HL-60/S4 treated with retinoic acid at 250 ng/mL for 4 days and 3 days (cell line): ENCODE measurements at regions not wholly inside any gene's neighbourhood (a gene's known extent, or its start where the extent isn't known, plus 50 kb on each side); places are given as distances from the start of the nearest gene placed in this dataset.
"Not testable (repeated sequence)": the region's sequence is repeated elsewhere in the genome, so short reads cannot be mapped to it uniquely, and the experiment has no call there.

ENCODE experiments used
- in situ Hi-C: fragments of 300-500 bp; cut with MboI; formaldehyde crosslinking; loops from 2 replicates; pipeline ENCODE4 v1.7.0; 2022; ENCODE audit warnings: low sequenced_read_pairs

DNA sequence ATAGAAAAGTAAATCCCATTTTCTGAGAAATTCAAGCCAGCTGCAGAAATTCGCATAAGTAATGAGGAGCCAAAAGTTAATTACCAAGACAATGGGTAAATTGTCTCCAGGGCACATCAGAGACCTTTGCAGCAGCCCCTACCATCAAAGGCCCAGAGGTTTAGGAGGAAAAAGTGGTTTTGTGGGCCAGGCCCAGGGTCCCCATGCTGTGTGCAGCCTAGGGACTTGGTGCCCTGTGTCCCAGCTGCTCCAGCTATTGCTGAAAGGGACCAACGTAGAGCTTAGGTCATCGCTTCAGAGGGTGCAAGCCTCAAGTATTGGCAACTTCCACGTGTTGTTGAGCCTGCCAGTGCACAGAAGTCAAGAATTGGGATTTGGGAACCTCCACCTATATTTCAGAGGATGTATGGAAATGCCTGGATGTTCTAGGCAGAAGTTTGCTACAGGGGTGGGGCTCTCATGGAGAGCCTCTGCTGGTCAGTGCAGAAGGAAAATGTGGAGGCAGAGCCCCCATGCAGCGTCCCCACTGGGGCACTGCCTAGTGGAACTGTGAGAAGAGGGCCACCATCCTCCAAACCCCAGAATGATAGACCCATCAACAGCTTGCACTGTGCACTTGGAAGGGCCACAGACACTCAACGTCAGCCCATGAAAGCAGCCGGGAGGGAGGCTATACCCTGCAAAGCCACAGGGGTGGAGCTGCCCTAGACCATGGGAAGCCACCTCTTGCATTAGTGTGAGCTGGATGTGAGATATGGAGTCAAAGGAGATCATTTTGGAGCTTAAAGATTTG, 731.3 kb upstream of the GRAMD2B start:
- in situ Hi-C loops, result not testable (repeated sequence)

DNA sequence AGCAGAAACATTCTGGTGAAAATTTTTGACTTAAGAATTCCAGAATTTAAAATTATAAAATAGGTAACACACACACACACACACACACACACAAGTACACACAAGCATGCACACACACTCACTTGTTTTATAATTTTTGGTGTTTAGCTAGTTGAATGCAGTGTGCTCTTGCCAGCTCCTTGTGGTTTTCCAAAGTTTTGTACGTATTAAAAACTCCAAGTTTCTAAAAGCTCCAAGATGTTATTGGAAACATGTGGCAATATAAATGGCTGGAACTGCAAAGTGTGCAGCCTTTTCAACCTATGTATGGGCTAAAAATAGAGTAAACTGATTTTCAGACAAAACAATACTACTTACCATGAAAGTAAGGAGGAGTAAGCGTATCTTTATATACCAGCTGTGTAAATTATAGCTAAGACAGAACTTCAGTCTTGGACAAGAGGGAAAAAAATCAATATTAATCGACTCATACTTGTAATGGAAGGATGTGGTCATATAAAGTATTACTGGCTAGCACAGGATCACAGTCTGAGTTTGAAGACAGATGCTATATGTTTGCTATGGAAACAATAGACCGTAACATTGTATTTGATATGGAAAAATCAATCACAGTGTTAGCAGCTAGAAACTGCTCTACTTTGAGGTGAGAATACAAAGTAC, 727.1 kb upstream of the GRAMD2B start:
- in situ Hi-C loops, result no loop called here

DNA sequence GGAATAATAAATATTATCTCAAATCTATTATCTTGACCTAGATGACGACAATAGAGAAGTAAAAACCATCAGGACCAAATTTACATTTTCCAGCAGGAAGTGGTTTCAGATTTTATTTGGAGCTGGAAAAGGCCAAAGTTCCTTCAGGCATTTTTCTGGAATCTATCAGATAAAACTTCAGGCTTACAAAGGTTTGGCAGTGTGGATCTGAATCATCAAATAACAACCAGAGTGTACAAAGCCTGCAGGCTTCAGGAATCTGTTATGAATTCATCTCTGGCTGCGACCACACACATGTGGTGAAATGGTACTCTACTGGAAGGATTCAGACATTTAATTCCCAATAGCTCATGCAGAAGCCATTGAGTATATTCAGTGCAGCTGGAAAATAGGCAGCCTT, 726.4 kb upstream of the GRAMD2B start:
- in situ Hi-C loops, result no loop called here

DNA sequence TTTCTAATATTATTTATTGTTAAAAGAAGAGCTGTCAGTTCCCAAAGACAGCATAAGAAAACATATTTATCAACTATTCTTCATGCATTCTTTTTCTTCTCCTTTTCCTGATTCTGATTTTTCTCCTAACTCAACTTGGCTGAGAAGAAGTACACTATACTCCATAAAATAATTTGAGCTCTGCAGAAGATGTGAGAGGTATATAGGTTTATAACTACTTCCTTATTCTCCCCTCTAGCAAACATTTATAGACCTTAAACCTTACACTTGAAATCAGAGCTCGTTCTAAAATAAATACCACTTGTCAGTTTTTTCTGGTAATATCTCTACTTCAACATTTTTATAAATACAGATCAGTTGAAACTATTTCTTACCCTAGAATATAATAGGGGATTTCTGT, 724.8 kb upstream of the GRAMD2B start:
- in situ Hi-C loops, result no loop called here

DNA sequence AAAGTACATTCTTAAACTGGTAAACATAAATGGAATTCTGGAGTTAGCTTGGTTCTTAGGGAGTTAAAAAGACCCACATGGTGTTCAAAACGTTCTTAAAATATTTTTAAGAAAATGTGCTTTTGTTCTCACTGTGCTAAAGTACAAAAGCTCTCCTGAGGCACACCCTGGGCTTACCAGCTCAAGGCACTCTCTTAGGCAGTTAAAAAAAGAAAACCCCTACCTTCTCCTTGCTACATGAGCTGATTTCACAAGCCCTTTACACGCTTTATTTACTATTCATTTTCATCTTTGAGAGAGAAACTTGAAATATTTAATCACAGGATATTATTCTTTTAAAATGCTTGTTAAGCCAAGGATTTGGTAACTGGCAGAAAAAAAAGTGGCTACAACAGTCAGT, 723.3 kb upstream of the GRAMD2B start:
- in situ Hi-C loops, result no loop called here

GRCh38 chr5:125700380-125700861, 722.8 kb upstream of the GRAMD2B start:
- in situ Hi-C loops, result no loop called here

DNA sequence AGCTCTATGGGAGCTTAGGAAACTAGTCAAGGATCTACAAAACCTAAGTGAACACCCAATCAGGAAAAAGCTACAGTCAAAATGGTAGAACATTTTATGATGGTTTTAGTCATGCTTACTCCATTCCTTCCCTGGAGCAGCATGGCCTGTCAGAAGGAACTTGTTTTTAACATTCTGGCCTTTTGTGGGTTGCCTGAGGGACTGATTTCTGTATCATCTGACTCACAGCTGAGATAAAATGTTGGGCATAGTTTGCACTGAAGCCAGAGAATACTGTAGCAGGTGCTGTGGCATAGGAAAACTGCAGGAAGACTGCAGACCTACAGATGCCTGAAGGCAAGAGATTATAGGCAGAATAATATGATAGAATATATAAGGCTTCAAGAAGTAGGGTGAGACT, 719.6 kb upstream of the GRAMD2B start:
- in situ Hi-C loops, result no loop called here

DNA sequence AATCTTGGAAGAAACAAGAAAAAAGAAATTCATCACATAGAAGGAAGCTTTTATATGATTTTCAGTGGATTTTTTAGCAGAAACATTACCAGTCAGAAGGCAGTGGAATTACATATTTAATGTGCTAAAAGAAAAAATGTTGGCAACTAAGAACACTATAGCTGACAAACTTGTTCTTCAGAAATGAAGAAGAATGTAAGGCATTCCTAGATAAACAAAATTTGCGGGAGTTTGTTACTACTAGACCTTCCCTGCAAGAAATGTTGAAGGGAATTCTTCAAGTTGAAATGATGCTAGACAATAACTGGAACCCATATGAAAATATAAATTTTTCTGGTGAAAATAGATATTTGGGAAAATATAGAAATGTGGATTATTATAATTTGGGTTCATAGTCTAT, 718.3 kb upstream of the GRAMD2B start:
- in situ Hi-C loops, result no loop called here

DNA sequence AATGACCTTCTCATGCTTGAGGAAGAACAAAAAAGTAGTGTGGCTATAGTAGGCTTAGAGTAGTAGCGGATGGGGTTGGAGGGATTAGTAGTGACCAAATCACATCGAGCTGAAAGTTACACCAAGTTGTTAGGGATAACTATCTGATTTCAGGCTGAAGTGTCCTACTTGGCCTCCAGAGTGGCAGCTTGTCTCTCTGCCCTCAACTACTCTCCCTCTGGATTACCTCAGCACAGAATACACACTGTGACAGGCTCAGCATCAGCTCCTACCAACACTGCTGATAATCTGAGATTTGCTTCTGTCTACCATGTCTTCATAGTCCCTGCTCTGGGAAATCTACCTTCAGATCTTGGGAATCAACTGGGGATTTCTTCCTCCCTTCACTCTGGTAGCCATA, 714.6 kb upstream of the GRAMD2B start:
- in situ Hi-C loops, result no loop called here

DNA sequence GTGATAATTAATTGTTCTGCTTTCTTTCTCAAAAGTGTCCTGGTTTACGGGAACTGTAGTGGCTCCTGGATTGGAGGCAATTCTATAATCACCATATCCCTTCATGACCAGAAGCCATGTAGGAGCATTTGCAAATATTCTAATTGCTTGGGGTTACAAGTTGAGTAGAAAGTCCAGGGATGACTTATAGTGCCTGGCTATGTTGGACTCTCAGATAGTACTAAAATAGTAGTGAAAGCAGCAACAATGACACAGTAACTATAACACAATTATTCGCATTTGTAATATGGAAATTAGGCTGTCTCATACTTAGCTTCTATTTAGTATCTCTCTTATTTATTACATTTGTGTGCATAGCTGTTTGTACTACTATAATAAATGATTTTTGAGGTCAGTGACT, 712.5 kb upstream of the GRAMD2B start:
- in situ Hi-C loops, result no loop called here

- in situ Hi-C loops, result no loop called here
Observed at GRCh38 chr5:125712397-125712796, 710.8 kb upstream of the GRAMD2B start.

- in situ Hi-C loops, result no loop called here
Observed at GRCh38 chr5:125713109-125713805, 710.0 kb upstream of the GRAMD2B start.

GRCh38 chr5:125715216-125715615, 708.0 kb upstream of the GRAMD2B start:
- in situ Hi-C loops, result no loop called here

DNA sequence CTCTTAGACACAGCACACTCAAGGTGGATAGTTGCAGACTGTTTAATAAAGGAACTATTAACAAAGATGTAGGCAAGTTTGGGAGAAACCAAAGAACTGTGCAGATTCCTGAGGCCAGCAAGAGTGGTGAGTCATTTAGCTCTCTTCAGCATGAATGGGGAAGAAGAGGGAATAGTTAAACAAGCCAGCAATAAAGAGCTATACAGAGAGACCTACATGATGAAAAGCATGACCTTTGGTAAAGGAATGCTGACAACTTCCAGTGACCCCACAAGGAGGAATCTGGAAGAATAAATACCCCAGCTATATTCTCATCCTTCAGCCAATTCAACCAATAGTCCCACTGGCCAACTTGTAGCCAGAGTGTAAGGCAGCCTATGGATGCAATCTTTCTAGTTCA, 706.0 kb upstream of the GRAMD2B start:
- in situ Hi-C loops, result no loop called here

GRCh38 chr5:125719681-125720347, 703.4 kb upstream of the GRAMD2B start:
- in situ Hi-C loops, result no loop called here

GRCh38 chr5:125720348-125720685, 702.9 kb upstream of the GRAMD2B start:
- in situ Hi-C loops, result no loop called here

- in situ Hi-C loops, result no loop called here
Observed at GRCh38 chr5:125720721-125721120, 702.5 kb upstream of the GRAMD2B start.

- in situ Hi-C loops, result no loop called here
Observed at GRCh38 chr5:125722550-125722949, 700.7 kb upstream of the GRAMD2B start.

DNA sequence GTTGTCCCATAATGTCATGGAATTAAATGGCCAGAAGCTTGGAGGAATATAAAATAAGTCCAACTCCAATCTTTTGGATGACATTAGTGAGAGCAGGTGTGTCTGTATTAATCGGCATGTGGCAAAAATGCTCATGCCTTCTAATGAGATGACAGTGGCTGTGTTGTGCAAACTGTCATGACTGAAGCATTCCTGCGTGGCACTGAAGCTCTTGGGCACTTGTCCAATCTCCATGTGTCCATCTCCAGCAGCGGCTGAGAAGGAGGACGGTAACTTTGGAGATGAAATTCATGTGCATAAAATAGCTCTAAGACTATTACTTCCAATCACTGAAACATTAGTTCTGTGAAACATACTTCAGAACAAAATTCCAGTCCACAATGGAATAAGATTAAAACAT, 697.5 kb upstream of the GRAMD2B start:
- in situ Hi-C loops, result no loop called here

DNA sequence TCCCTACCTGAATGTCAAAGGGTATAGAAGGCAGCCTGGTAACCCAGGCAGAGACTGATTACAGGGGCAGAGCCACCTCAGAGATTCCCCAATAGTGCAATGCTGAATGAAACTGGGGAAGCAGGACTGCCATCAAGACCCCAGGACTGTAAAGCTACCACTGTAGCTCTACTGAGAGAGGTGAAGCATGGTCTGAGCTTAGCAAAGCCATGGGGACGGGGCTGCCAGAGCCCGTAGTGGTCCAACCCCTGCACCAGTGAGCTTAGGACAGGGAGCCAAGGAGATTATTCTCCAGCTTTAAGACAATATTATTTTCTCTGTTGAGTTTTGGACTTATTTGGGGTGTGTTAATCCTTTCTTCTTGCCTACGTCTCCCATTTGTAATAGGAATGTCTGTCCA, 679.3 kb upstream of the GRAMD2B start:
- in situ Hi-C loops, result no loop called here

DNA sequence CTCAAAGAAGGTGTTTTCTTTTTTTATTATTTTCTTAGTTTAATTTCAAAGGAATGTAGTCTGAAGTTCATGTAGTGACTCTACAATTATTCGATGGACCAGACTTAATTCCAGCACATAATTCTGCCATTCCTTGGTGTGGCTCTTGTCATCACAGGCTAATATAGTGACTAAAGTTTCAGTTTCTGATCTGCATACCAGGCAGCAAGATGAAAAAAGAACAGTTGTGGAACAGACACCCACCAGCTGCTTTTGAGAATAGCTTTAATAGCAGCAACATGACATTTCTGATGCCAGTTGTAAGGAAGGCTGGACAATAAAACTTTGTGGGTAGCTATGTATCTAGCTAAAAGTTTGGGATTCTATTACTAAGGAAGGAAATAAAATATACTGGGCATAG, 676.3 kb upstream of the GRAMD2B start:
- in situ Hi-C loops, result no loop called here
